ENCODE measurements at regions not wholly inside any gene's neighbourhood (a gene's known extent, or its start where the extent isn't known, plus 50 kb on each side); places are given as distances from the start of the nearest gene placed in this dataset.

DNA sequence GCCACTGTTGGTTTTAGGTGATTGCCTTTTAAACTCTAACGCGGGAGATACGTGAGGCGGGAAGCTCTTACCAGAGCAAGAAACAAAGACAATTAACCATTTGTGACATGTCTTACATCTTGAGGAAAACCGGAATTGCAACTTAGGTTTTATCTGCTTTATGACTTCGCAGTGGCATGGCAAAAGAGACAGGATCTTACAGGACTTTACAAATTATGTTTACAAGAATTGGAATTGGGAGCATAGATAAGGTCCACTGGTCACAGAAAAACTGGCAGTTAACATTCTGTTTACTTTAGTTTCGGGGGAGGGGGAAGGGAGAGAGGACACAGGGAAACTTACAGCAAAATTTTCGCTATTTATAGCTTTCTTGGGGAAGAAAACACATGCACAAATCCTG lies 1119.6 kb downstream of the ZPLD1 start:
- TF ChIP-seq POLR2A (IDR thresholded peaks at IDR 0.05), result no peak
- no peak for TF ChIP-seq CTCF (IDR thresholded peaks at IDR 0.05)
